ENCODE measurements at regions not wholly inside any gene's neighbourhood (a gene's known extent, or its start where the extent isn't known, plus 50 kb on each side); places are given as distances from the start of the nearest gene placed in this dataset.

- Histone ChIP-seq H3K4me2 (ENCODE audit: low read length) (peak overlapping the region; percentile 44), H2AFZ (ENCODE audit: low read length) (peak overlapping the region; percentile 51; the same call in 1 of the 2 replicates), H3K27ac (ENCODE audit: low read depth, low read length, poor library complexity, severe bottlenecking) (no peak overlapping the region), H3K36me3 (ENCODE audit: insufficient read depth, low read length) (no peaks in the 10 kb centered on the region), H3K4me3 (ENCODE audit: low read depth, low read length, poor library complexity, severe bottlenecking) (no peak overlapping the region), H3K9me3 (ENCODE audit: low read length) (no peaks in the 10 kb centered on the region), H3K79me2 (ENCODE audit: insufficient read depth, low read depth, low read length) (no peaks in the 10 kb centered on the region), H3K4me1 (ENCODE audit: insufficient read depth, low read length, poor library complexity, severe bottlenecking) (peaks cover 13% of the 10 kb centered on the region), H4K20me1 (ENCODE audit: insufficient read depth, low read length) (no peaks in the 10 kb centered on the region), H3K9me2 (ENCODE audit: insufficient read depth, low read length) (no peaks in the 10 kb centered on the region)
- ChIA-PET POLR2A (interaction anchor here (0.6 to 1.3 kb wide), 2 partner anchors 9 to 52 kb away, joined by 3 to 4 read pairs; no protein-coding TSS in a partner anchor), CTCF (ENCODE audit: unreplicated experiment) (interaction anchor here (0.7 kb wide), 1 partner anchor 11 kb away, joined by 3 read pairs; no protein-coding TSS in a partner anchor)
- TF ChIP-seq EZH2phosphoT487 (IDR thresholded peaks at IDR 0.05; ENCODE audit: borderline replicate concordance, low read depth, low read length): no peak
- no peak for TF ChIP-seq CTCF (conservative IDR thresholded peaks at IDR 0.05; ENCODE audit: low read length)
- no peak for DNase-seq (ENCODE audit: low spot score)
- intact Hi-C loops (cut with micrococcal nuclease; ENCODE audit: unreplicated experiment): no loop called here
- no TSS peak for BruUV-seq (replicated peaks)
Observed at GRCh38 chr5:123814801-123815470, 303.0 kb downstream of the CSNK1G3 start.

- no peak overlapping the region for H3K4me3 ChIP-seq (ENCODE audit: low read depth, low read length, poor library complexity, severe bottlenecking)
- peaks cover 19% of the 10 kb centered on the region for H3K4me1 ChIP-seq (ENCODE audit: insufficient read depth, low read length, poor library complexity, severe bottlenecking)
- H3K79me2 ChIP-seq (ENCODE audit: insufficient read depth, low read depth, low read length): no peaks in the 10 kb centered on the region
- peak; percentile 22 for DNase-seq (ENCODE audit: low spot score)
- BruUV-seq (replicated peaks): no TSS peak
- no peak overlapping the region for H3K27ac ChIP-seq (ENCODE audit: low read depth, low read length, poor library complexity, severe bottlenecking)
- ChIA-PET CTCF (ENCODE audit: unreplicated experiment) (interaction anchor here (0.7 kb wide), 1 partner anchor 10 kb away, joined by 3 read pairs; no protein-coding TSS in a partner anchor), POLR2A (interaction anchor here (0.5 to 1.3 kb wide), 3 partner anchors 10 to 1934 kb away, joined by 3 to 4 read pairs (median 3); no protein-coding TSS in a partner anchor)
- H3K9me3 ChIP-seq (ENCODE audit: low read length): no peaks in the 10 kb centered on the region
- H3K36me3 ChIP-seq (ENCODE audit: insufficient read depth, low read length): no peaks in the 10 kb centered on the region
- H2AFZ ChIP-seq (ENCODE audit: low read length): no peak overlapping the region; the same call in 1 of the 2 replicates
- peak overlapping the region; percentile 44 for H3K4me2 ChIP-seq (ENCODE audit: low read length)
- intact Hi-C loops (cut with micrococcal nuclease; ENCODE audit: unreplicated experiment): no loop called here
- H4K20me1 ChIP-seq (ENCODE audit: insufficient read depth, low read length): no peaks in the 10 kb centered on the region
- TF ChIP-seq CTCF (conservative IDR thresholded peaks at IDR 0.05; ENCODE audit: low read length) (no peak), EZH2phosphoT487 (IDR thresholded peaks at IDR 0.05; ENCODE audit: borderline replicate concordance, low read depth, low read length) (no peak)
- no peaks in the 10 kb centered on the region for H3K9me2 ChIP-seq (ENCODE audit: insufficient read depth, low read length)
Observed at GRCh38 chr5:123813937-123814624, 302.1 kb downstream of the CSNK1G3 start.

GRCh38 chr5:123813264-123813663 lies 301.3 kb downstream of the CSNK1G3 start:
- no peaks in the 10 kb centered on the region for H3K9me2 ChIP-seq (ENCODE audit: insufficient read depth, low read length)
- H3K36me3 ChIP-seq (ENCODE audit: insufficient read depth, low read length): no peaks in the 10 kb centered on the region
- H3K79me2 ChIP-seq (ENCODE audit: insufficient read depth, low read depth, low read length): no peaks in the 10 kb centered on the region
- H3K27ac ChIP-seq (ENCODE audit: low read depth, low read length, poor library complexity, severe bottlenecking): no peak overlapping the region
- H3K4me1 ChIP-seq (ENCODE audit: insufficient read depth, low read length, poor library complexity, severe bottlenecking): peaks cover 26% of the 10 kb centered on the region
- BruUV-seq (replicated peaks): no TSS peak
- no peaks in the 10 kb centered on the region for H3K9me3 ChIP-seq (ENCODE audit: low read length)
- intact Hi-C loops (cut with micrococcal nuclease; ENCODE audit: unreplicated experiment): no loop called here
- no peak for DNase-seq (ENCODE audit: low spot score)
- H4K20me1 ChIP-seq (ENCODE audit: insufficient read depth, low read length): no peaks in the 10 kb centered on the region
- no peak overlapping the region for H2AFZ ChIP-seq (ENCODE audit: low read length)
- POLR2A ChIA-PET: no interaction called here
- no peak overlapping the region for H3K4me3 ChIP-seq (ENCODE audit: low read depth, low read length, poor library complexity, severe bottlenecking)
- H3K4me2 ChIP-seq (ENCODE audit: low read length): no peak overlapping the region
- TF ChIP-seq EZH2phosphoT487 (IDR thresholded peaks at IDR 0.05; ENCODE audit: borderline replicate concordance, low read depth, low read length) (no peak), CTCF (conservative IDR thresholded peaks at IDR 0.05; ENCODE audit: low read length) (no peak)
- CTCF ChIA-PET (ENCODE audit: unreplicated experiment): no interaction called here
